ENCODE measurements at regions not wholly inside any gene's neighbourhood (a gene's known extent, or its start where the extent isn't known, plus 50 kb on each side); places are given as distances from the start of the nearest gene placed in this dataset.

GRCh38 chr11:37040921-37041320, 442.9 kb upstream of the RAG2 start (continued):
- TF ChIP-seq CTCF (IDR thresholded peaks at IDR 0.05 in 2 of 3, conservative IDR thresholded peaks at IDR 0.05 in 1 of 3; ENCODE audit: borderline replicate concordance in 1 of 3, insufficient read depth in 1 of 3, low read depth in 2 of 3, low read length in 2 of 3), result no peak
- no peak for TF ChIP-seq POLR2AphosphoS5 (IDR thresholded peaks at IDR 0.05; ENCODE audit: low read depth, low read length)
- TF ChIP-seq POLR2A (IDR thresholded peaks at IDR 0.05; ENCODE audit: borderline replicate concordance, extremely low read depth, insufficient read depth, insufficient read length), result no peak
- no peak for TF ChIP-seq EZH2 (IDR thresholded peaks at IDR 0.05)
- TF ChIP-seq FOSL1 (IDR thresholded peaks at IDR 0.05; ENCODE audit: low read depth), result no peak
- no peak for TF ChIP-seq JUND (IDR thresholded peaks at IDR 0.05)
- TF ChIP-seq CEBPB (IDR thresholded peaks at IDR 0.05; ENCODE audit: low read depth), result no peak
- TF ChIP-seq EGR1 (IDR thresholded peaks at IDR 0.05; ENCODE audit: low read depth), result no peak
- TF ChIP-seq MAX (IDR thresholded peaks at IDR 0.05), result no peak
- no peak for TF ChIP-seq RAD21 (IDR thresholded peaks at IDR 0.05; ENCODE audit: low read depth)

GRCh38 chr11:37038911-37039310, 440.9 kb upstream of the RAG2 start:
- Histone ChIP-seq H3K9me3 (ENCODE audit: control insufficient read depth in 1 of 2, insufficient read depth in 1 of 2, low read depth in 1 of 2, low read length in 2 of 2) (peaks cover 0 to 18% of the 10 kb centered on the region in 2 experiments; a peak in 2 of 4 replicates), H3K4me3 (replicated peaks in 1 of 2; ENCODE audit: low read depth in 1 of 2, low read length in 2 of 2) (no peak overlapping the region), H3K4me2 (ENCODE audit: low read length) (no peak overlapping the region), H3K79me2 (ENCODE audit: insufficient read depth, low read length) (no peaks in the 10 kb centered on the region), H3K27me3 (ENCODE audit: insufficient read depth, low read length) (no peaks in the 10 kb centered on the region), H3K9me2 (ENCODE audit: insufficient read depth) (no peaks in the 10 kb centered on the region), H3K36me3 (ENCODE audit: control insufficient read depth in 1 of 2, insufficient read depth in 2 of 2, low read length in 2 of 2) (no peaks in the 10 kb centered on the region), H3K4me1 (ENCODE audit: control insufficient read depth in 1 of 2, insufficient read depth in 2 of 2, low read length in 2 of 2) (no peaks in the 10 kb centered on the region), H4K20me1 (ENCODE audit: insufficient read depth) (no peaks in the 10 kb centered on the region), H3K9ac (ENCODE audit: low read length) (no peak overlapping the region), H3K27ac (ENCODE audit: low read depth, low read length) (no peak overlapping the region), H2AFZ (ENCODE audit: low read depth, low read length, poor library complexity, severe bottlenecking) (no peak overlapping the region)
- ChIA-PET RAD21 (ENCODE audit: low non-redundant PET in 1 of 2, low total read pairs in 2 of 2, uncharacterized antibody in 2 of 2, unreplicated experiment in 2 of 2) (no interaction called here), POLR2A (no interaction called here), CTCF (no interaction called here)
- TF ChIP-seq TCF7L2 (IDR thresholded peaks at IDR 0.05; ENCODE audit: borderline replicate concordance, extremely low read depth, insufficient read depth, insufficient read length) (no peak), SIN3A (IDR thresholded peaks at IDR 0.05; ENCODE audit: low read depth) (no peak), ZNF274 (IDR thresholded peaks at IDR 0.05; ENCODE audit: low read depth, low read length) (no peak), POLR2AphosphoS5 (IDR thresholded peaks at IDR 0.05; ENCODE audit: low read depth, low read length) (no peak), FOSL1 (IDR thresholded peaks at IDR 0.05; ENCODE audit: low read depth) (no peak), SP1 (IDR thresholded peaks at IDR 0.05; ENCODE audit: low read depth) (no peak), CTCF (IDR thresholded peaks at IDR 0.05 in 2 of 3, conservative IDR thresholded peaks at IDR 0.05 in 1 of 3; ENCODE audit: borderline replicate concordance in 1 of 3, insufficient read depth in 1 of 3, low read depth in 2 of 3, low read length in 2 of 3) (no peak), EZH2phosphoT487 (IDR thresholded peaks at IDR 0.05; ENCODE audit: borderline replicate concordance) (no peak), ELF1 (IDR thresholded peaks at IDR 0.05; ENCODE audit: borderline replicate concordance, low read depth) (no peak), YY1 (IDR thresholded peaks at IDR 0.05; ENCODE audit: extremely low read depth, insufficient replicate concordance, low read depth, low read length) (no peak), CBX3 (IDR thresholded peaks at IDR 0.05; ENCODE audit: low read depth) (no peak), ATF3 (IDR thresholded peaks at IDR 0.05) (no peak)
- DNase-seq (ENCODE audit: low read depth, low spot score) (no peak), ATAC-seq (no peak)
- BruUV-seq (replicated peaks), result no TSS peak
- intact Hi-C loops (cut with micrococcal nuclease), result no loop called here
